Stimulated activated CD4-positive, alpha-beta T cell treated with anti-CD3 and anti-CD28 coated beads, Interleukin-2, amount 100 ng/mL, for 24 hours (primary cell): ENCODE measurements at regions not wholly inside any gene's neighbourhood (a gene's known extent, or its start where the extent isn't known, plus 50 kb on each side); places are given as distances from the start of the nearest gene placed in this dataset.
"Not testable (repeated sequence)": the region's sequence is repeated elsewhere in the genome, so short reads cannot be mapped to it uniquely, and the experiment has no call there.

Source experiments
- DNase-seq, 2 donors: peaks; one replicate each; pipeline ENCODE4 v3.0.0-alpha.2; 2020

DNA sequence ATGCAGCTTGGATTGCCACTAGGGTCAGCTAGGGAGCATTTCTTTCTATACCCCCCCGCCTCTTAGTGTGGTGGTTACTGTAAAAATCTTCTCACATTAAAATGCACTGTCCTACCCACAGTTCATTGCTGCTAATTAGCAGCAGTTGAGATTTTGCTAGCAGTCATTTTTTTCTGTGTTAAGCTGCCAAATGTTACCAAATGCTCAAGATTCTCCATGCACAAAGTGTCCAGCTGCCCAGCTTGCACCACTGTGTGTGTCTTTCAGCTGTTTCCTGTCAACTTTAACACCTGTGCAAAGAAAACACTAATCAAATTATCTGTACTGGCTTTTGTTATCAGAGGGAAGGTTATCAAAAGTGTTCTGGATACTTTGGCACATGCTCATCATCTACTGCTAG is 679.3 kb downstream of the NR4A2 start:
- no peak for DNase-seq

DNA sequence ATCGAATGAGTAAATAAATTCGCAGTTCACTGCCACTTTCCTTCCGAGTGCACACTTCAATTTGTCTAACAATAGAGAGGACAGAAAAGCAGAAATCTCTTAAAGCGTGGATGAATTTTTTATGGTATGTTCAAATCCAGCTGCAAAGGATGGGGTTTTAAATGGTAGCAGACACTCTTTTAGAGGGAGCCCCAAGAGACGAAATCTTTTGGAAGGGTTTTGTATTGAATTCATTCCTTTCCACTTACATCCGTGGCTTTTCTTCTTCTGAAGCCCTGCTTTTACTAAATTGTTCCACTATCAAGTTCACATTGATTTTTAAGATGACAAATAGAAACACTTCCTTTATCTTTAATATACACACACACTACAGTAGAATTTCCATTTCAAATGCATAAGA is 680.7 kb downstream of the NR4A2 start:
- DNase-seq = no peak

DNA sequence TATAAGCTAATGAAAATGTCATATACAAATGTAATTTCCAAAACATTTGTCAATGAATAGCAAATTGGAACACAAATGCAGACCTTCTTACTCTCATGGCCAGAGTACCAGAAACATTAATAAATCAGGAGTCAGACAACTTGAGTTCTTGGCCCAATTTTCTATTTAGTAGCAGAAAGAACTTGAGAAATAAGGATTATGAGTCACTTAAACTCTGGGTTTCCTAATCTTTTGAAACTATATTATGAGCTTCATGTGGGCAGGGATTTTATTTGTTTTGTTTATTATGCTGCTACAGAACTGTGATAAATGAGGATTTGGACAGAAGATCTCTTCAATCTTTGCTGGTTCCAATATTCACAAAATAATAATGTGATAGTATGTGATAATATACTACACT is 686.7 kb downstream of the NR4A2 start:
- no peak for DNase-seq

DNA sequence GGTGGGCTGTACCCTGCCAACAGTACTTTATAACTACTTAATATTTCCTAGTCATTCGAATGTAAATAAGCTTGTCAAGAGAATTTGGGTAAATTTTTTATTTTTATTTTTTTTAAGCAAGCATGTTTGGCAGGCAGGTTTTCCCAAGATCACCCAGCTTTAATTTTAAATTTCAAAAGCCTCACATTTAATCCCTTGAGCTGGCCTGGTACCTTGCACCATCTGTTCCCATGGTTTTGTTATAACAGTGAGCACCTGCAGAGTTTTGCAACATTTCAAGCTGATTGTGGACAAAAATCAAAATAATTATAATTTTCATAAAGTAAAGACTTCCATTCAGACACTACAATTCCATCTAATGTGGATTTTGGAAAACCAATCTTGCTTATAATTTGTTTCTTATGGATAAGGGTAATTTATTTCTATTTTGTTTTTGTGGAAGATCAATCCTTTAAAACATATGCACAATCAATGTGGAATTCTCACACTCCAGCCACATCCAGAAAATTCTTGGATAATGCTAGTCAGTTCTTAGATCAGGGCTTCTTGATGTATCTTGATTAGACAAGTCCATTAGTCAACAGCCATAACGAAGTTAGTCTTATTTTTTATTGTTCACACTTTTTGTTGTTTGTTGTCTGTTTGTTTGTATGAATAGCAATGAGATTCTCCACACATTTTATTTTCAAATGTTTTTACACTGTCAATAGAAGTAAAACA is 689.3 kb downstream of the NR4A2 start:
- DNase-seq = no peak

DNA sequence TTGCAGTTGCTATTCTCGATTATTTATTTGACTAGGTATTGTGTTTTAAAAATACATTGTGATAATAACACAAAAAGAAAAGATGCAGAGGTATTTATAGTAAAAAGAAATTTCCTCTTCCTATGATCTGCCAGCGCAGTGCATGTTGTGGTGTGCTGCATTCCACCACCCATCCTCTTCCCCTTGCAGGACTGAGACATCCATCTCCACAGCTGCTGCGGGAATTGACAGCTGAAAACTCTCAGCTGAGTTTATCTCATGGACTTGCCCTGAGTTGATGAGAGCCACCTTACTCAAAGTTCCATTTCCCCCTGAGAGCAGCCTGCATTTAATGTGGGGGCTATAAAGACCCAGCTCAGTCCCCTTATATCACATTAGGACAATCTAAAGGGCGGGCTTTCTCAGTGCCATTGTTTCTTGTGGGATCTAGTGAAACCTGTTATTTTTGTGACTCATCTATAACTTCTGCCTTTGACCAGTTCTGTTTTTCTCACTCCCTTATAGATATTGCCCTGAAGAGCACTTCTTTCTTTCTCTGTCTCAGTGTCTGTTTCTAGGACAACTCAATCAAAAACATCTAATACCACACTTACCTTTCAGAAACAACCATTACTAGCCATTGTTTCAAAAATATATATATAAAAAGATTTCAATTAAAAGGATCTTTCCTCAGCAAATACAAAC is 698.5 kb downstream of the NR4A2 start:
- DNase-seq = no peak

DNA sequence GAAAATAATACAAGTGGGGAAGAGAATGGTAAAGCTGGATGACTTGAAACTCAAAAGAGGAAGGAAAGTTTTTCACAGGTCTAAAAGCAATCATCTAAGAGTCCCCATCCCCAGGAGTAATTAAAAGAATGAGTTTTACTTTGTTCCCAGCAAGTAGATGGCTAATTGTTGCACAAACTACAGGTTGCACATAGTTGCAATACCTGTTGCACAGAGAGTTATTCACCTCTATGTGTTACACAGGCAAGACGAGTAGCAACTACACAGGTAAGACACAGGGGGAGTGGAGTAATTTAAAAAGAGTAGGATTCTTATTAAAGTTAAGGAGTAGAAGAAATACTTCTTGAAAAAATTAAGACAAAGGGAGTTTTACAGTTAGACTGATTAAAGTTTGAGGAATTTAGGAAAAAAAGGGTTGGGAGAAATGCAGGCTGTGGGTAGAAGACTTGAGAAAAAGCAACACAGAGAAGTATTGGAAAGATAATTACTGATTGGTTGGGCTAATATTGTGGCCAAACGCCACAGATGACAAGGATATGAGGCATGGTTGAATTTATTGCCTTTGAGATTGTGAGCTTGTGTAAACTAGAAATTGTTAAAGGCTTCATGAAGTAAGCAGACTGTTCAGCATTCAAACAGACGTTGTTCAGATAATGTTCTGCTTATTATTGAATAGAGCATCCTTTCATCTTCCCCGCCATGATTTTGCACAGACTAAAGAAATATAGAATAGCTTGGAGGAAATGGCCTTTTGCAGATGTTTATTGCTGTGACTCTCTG is 699.3 kb downstream of the NR4A2 start:
- no peak for DNase-seq

DNA sequence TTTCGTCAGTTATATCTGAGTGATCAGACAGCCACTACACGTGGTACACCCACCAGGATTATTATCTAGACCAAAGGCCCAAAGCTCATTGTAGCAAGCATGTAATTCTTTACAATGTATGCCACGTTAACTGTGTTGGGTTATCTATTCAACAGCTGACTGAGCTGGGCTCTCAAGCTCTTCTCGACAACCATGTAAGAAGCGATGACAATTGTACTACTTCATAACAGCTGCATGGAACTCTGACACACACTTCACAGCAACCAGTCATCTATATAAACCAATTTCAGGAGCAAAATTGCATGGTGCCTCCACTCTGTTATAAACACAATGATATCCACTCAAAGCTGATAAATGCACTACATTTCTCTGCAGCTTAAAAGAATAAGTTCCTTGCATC is 701.8 kb downstream of the NR4A2 start:
- no peak for DNase-seq

DNA sequence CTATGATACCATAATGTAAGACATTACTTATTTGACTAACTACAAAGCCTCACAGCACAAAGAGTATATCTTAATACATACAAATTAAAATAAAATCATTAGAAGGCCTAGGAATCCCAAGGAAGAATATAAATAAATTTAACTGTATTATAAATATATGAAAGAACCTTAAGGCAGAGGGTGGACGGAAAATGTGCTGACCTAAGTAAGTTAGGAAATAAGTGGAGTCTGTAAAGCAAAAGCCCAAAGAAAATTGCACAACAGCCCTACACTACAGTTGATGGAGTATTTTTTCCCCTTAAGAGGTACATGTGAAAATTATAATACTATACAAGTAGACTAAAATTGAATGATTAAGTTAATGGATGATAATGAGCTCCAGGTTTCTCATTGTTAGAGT is 710.1 kb downstream of the NR4A2 start:
- DNase-seq = no peak

DNA sequence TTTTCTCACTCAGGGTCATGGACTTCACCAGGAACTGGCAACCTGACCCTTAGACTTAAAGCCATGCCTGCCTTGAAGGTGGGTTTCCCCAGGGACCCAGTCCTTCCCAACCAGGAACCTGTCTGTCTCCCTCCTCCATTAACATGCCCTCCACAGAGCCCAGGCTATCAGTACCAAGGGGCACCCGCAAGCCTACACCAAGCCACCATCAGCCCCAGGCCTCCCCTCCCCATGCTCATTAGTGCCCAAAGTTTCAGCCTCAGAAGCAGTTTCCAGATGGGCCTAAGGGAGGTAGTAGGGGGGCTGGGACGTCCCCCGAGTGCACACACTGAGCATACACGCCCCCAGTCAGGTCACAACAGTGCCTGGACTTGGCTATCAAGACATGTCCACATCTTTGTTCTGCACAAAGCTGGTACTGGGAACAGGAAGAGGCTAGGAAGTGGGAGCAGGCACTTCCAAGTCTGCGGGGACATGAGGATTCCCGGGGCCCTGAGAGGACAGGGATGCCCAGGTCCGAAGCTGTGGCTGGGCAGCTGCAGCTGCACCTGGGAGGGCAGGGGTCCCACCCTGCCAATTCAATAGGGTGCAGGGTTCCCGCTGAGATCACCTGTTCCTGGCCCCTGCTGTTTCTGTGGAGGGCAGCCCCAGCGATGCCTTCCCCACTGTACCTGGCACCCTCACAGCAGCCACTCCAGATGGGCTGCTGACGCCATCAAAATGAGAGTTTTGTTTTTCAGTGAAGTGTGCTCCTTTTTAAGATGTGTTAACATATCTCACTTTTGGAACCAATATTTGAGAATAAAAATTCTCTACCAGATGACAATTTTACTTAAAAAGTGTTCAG is 731.4 kb downstream of the NR4A2 start:
- DNase-seq = no peak

DNA sequence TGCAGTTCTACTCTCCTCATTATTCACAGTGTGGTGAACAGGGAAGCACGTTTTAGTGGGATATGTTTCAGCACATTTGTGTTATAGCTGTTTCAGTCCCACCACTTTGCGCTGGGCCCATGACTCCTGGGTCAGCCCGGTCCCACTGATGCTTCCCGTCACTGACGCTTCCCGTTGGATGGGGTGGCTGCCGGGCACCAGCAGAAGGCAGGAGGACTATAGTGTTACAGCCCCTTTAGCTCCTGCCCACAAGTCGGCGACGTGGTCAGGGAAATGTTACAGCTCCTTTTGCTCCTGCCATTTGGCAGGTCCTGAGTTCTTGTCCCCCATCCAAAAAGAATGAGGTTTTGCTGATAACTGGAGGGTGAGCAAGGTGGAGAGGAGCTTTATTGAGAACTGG is 732.2 kb downstream of the NR4A2 start:
- no peak for DNase-seq

DNA sequence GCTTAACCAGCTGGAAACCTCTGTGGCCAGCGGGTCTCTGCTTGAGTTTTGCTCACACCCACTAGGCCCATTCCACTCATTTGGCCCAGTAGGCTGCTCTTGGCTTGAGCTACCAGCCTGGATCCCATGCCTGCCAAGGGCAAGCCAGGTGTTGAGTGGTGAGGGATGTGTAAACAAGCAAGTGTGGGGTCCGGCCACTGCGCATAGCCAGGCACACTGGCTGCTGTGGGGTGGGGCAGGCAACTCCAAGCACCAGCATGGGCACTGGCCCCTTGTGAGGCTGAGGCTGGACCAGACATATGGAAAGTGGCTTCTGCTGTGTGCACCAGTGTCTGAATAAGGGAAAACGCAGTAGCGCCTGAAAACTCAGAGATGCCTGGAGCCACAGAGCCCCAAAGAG is 732.7 kb downstream of the NR4A2 start:
- no peak for DNase-seq

DNA sequence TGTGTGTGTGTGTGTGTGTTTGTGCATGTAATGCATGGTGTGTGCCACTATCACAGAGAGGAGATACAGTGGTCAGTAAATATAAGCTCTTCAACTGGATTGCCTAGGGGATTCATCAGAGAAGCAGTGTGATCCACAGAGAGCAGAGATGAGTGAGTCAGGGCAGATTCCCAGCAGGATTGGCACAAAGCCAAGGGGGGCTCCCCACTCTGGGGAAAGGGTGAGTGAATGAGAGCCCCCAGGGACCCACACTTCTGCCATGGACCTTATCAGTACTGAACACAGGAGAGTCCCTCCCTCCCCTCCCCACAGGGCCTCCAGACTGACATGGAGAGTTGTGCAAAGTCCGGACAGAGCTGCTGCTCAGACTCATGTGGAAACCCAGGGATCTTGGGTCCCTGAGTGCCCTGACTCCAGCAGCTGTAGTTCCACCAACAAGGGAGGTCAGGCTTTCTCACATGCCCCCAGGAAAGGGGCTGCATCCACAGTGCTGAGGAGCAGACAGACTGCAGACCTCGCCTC is 748.8 kb downstream of the NR4A2 start:
- no peak for DNase-seq

DNA sequence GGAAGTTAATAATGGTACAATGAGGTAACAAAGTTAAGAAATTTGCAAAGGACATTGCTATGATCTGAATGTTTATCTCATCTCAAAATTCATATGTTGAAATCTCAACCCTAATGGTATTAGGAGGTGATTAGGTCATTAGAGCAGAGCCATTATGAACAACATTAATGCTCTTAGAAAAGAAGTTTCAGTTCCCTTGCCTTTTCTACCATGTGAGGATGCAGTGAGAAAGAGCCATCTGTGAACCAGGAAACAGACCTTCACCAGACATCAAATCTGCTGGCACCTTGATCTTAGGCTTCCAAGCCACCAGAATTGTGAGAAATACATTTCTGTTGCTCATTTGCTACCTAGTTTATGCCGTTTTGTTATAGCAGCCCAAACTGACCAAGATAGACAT is 757.6 kb downstream of the NR4A2 start:
- no peak for DNase-seq

DNA sequence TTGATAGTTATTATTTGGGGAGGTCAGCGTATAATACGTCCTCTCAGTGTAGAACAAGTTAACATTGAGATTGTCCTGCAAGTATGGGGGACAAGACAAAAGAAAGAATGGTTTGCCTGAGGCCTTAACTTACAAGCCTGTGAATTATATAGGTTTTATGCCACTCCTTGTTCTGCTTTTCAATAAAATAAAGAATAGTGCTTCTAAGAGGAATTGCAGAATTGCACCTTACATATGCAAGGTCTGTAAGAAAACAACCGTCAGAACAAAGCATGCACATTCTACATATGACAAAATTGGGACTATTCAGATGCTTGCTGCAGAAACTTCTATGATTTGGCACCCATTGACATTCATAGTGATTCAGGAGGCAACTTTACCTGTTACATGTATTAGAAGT is 785.0 kb downstream of the NR4A2 start:
- no peak for DNase-seq

DNA sequence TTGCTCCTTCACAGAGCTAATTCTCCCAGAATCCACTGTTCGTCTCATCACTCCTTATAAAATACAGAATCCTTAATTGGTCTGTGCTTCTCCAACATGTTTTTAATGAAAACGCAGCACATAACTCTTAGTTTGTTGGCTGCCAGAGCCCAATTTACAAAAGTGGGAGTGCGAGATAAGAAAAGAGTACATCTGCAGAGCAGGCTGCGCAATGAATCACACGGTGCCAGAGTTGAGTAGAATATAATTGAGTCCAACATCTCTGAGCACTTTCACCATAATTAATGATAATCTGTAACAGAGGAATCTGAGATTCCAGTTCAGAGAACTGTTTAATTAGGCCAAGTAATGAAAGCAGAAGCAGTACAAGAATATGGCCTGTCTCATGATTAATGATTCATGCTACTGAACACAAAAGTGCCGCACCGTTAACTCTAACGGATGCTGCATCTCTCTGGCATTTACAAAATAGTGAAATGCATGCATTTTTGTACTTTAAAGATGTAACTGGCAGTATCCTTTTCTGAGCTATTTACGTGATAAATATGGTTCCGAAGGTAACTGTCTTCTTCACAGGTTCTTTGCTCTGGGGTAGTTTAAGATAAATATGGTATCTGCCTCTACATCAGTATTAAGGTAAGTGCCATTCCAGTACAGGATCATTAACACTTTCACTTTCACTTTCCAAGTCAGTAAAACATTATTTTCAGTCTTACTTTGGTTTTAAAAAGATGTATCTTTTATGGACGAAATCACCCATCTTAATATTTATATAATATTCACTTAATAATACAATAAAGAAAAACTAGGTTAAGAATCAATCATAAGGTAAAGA is 785.6 kb downstream of the NR4A2 start:
- DNase-seq = no peak

DNA sequence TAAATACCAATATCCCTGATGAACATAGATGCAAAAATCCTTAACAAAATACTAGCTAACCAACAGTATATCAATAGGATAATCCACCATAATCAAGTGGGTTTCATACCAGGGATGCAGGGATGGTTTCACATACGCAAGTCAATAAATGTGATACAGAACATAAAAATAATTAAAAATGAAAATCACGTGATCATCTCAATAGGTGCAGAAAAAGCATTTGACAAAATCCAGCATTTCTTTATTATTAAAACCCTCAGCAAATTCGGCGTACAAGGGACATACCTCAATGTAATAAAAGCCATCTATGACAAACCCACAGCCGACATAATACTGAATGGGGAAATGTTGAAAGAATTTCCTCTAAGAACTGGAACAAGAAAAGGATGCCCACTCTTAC is 793.5 kb downstream of the NR4A2 start:
- not testable (repeated sequence) for DNase-seq

DNA sequence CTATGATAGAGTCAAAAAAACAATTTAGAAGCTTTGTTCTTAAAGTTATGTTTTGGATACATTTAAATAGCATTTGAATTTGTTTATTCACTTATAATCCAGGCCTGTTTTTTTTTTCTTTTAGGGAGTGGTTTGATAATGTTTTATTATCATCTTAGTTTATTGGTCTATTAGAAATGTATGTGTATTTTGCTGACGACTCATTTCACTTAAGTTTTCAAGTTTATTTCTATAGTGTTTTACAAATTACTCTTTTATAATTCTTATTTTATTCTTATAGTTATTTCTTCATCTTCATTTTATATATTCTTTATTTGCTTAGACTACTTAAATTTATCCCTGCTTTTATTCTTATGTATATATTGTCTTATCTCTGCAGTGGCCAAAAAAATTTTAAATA is 804.5 kb downstream of the NR4A2 start:
- no peak for DNase-seq

DNA sequence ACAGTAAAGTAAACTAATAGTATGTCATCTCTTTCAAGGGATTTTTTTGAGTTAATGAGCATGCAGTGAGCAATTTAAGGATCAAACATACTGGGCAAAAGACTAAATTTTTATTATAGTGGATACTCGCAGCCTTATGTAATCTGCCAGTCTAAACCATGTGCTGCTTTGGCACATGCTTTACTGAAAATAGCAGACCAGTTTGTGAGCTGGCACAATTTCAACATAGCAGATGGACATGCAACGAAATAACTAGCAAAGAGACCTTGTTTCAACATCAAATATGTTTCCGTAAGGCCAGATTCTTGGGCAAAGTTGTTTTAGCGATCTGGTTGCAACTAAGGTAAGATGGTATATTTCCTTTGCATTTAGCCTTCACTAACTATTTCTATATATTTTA is 807.3 kb downstream of the NR4A2 start:
- no peak for DNase-seq

DNA sequence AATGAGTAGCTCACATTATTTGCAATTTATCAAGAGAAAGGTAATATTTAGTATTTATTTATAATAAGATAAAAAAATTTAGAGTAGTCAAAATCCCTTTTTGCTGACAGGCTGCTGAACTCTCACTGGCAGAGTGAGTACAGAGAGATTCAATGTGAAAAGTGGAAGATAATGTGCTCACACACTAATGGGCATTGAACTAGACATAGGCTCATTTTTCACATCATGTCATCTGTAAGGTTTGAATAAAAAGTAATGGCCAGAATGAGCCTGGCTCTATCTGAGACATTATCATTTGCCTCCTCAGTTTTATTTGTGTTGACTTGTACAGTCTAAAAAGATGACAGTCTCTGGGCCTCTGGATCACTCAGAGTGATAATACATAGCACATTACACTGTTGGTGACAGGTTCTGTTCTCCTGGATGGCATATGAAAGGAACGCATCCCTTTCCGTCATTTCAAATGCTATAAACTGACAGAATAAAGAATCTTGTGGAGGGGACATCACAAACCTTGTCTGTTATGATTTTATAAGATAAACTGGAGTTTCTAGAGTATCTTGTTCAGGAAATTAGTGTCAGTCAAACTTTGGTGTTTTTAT is 812.9 kb downstream of the NR4A2 start:
- DNase-seq = no peak

DNA sequence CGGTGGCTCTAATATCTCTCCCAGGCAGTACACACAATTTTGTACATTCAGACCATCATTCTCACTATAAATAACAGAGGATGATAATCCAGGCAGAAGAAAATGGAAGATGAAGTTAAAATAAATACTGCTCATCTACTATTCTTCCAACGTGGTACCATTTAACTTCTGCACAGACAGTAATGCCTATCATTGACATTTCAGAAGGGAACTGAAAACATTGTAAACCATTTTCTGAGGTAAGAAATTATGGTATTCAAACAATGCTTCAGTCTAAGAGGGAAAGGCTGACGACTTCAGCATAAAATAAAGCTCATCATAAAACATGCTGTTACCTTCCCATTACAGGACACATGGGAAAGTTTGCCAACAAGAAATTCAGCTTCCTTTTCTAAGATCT is 814.4 kb downstream of the NR4A2 start:
- no peak for DNase-seq

DNA sequence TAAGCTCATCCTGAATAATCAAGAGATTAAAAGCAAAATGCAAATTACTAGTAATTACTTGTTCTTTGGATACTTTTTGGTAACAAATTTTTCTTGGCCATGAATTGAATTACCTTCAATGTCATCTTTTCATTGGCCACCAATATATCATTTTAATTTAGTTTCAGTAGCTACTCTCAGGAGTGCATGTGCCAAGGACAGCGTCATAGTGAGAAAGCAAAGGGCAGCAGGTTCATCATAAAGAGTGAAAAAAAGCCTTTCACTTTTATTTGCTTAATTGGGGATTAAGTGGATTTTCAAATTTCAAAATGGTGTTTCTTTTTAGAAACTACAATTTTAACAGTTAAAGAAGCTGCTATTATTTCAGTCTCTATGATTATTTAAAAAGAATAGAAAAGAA is 815.2 kb downstream of the NR4A2 start:
- DNase-seq = no peak

DNA sequence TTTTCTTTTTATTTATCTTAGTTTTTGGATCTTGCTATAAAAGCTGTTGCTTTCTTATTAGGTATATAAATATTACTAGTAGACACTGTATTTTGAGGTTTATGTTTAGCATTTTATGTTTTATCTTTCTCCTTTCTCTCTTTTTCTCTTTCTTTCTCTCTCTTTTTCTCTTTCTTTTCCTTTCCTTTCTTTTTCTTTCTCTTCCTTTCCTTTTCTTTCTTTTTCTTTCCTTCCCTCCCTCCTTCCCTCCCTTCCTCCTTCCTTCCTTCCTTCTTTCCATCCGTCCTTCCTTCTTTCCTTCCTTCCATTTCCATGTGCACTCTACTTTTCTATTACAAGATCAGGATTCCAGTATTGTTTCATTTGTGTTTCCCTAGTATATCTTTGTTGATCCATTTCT is 814.8 kb downstream of the KCNJ3 start:
- DNase-seq = no peak
